ENCODE measurements at regions not wholly inside any gene's neighbourhood (a gene's known extent, or its start where the extent isn't known, plus 50 kb on each side); places are given as distances from the start of the nearest gene placed in this dataset.
"Not testable (repeated sequence)": the region's sequence is repeated elsewhere in the genome, so short reads cannot be mapped to it uniquely, and the experiment has no call there.

DNA sequence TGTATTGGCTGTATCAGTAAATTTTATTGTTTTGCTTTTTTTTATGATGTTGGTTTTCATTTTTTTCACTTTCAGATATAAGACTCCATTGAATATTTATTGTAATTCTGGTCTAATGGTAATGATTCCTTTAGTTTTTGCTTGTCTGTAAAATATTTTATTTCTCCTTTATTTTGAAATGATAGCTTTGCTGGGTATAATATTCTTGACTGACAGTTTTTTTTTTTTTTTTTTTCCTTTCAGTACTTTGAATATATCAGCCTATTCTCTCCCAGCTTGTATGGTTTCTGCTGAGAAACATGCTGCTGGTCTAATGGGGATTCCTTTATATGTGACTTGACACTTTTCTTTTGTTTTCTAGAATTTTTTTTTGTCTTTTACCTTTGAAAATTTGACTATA lies 195.1 kb upstream of the SLC38A2 start:
- DNase-seq = no peak

DNA sequence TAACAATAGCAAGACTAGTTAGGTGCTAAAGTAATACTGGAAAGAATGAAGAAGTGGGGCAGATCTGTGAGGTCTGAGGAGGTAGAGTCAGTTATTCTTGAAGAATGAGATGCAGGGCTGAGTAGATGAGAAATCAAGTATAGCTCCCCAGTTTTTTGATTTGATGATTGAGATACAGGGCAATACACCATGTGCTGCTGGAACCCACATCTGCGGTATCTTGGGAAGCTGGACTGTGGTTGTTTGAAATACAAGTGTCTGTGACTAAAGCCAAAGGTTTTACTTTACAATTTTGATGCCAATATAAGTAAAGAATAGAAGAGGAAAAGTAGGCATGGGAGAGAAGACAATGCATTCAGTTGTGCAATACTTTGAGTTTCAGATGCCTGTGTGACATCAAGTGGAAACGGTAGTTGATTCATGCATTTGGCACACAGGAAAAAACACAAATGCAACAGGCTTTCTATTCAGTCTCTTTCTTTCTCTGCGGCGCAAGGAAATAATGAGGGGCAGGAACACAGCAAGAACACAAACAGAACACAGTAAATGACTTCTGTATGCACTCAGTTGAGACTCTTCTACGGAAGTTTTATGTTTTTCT lies 190.2 kb upstream of the SLC38A2 start:
- no peak for DNase-seq

DNA sequence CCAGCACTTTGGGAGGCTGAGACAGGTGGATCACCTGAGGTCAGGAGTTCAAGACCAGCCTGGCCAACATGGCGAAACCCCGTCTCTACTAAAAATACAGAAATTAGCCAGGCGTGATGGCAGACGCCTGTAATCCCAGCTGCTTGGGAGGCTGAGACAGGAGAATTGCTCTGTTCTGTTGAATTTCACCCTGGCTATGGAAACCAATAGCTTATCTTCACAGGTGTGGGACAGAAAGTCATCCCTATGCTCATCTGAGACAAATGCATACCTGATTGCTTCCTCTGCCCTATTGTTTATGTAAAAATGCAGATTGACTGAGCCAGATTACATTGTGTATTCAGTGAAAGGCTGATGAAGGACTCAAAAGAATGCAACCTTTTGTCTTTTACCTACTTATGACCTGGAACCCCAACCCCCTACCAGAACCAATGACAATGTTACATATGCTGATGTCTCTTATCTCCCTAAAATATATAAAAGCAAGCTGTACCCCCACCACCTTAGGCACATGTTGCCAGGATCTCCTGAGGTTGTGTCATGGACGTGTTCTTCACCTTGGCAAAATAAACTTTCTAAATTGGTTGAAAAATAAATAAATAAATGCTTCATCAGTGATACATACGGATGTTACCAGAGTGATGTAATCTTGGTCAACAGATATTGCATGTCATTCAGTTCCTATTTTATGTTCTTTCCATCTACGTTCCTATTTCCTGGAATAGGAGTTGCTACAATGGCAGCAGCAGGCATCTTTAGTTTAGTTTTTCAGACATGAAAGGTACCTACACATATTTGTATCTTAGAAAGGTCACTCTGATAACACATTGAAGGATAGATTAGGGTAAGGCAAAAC lies 189.4 kb upstream of the SLC38A2 start:
- not testable (repeated sequence) for DNase-seq

DNA sequence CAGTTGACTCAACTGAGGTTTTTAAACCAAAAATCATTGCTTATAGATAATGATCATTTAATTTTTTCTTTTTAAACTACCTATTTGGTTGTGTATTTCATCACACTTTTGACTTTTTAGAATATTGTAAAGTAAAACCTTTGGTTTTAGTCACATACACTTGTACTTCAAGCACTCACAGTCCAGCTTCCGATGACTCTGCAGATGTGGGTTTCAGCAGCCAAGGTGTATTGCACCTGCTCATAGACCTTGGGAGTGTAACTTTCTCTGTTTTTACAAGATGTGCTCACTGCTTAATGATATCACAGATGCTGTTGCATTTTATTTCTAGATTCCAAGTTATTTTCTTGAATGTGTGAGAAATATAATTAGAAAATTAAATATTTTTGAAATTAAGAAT lies 188.3 kb upstream of the SLC38A2 start:
- DNase-seq = no peak

DNA sequence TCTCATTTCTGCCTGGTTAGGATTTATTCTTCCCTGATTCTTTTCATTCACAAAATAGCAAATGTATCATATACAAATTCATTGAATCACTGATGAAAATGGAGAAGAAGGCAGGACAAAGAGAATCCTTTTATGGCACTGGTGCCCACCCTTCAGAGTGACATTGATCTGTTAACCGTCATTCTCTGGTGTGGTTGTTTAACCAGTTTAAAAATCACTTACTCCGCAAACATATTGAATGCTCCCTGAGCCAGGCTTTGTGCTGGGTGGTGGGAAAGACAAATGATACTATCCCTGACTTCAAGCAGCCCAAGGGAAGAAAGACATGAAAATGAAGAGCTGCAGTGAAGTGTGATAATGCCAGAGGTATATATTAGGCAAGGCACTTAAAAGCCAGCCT lies 187.5 kb upstream of the SLC38A2 start:
- DNase-seq = no peak

DNA sequence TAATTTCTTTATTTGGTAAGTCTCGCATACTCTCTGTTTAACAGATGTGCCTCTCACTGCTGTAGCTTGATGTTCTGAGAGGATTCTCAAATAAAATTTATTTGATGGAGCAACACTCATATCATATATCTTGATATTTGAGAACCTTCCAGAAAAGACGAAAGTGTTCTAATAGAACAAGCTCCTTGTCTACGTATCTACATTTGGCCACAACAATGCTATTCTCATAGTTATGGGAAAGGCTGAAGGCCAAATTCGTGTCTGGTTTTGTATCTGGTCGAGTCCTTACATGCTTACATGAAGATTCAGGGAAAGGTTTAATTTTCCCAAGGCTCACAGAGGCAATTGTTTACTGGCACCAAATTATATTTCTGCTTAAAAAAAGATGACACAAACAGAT lies 186.7 kb upstream of the SLC38A2 start:
- no peak for DNase-seq

DNA sequence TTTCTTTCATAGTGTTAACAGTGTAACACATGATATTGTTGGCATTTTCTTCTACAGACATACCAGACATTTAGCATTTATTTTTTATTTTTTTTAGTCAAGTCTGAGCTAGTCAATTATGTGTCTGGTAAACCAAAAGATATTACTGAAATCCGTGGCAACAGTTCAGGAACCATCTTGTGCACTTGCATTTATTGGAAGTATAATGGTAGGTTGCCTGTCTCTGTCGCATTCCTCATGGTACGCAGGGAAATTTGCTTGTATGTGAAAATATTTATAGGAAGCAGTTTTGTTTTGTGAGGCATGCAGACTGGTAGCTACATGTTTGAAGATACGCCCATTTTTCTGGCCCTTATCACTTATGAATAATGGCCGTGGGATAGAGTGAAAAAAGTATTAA lies 186.1 kb upstream of the SLC38A2 start:
- DNase-seq = no peak

DNA sequence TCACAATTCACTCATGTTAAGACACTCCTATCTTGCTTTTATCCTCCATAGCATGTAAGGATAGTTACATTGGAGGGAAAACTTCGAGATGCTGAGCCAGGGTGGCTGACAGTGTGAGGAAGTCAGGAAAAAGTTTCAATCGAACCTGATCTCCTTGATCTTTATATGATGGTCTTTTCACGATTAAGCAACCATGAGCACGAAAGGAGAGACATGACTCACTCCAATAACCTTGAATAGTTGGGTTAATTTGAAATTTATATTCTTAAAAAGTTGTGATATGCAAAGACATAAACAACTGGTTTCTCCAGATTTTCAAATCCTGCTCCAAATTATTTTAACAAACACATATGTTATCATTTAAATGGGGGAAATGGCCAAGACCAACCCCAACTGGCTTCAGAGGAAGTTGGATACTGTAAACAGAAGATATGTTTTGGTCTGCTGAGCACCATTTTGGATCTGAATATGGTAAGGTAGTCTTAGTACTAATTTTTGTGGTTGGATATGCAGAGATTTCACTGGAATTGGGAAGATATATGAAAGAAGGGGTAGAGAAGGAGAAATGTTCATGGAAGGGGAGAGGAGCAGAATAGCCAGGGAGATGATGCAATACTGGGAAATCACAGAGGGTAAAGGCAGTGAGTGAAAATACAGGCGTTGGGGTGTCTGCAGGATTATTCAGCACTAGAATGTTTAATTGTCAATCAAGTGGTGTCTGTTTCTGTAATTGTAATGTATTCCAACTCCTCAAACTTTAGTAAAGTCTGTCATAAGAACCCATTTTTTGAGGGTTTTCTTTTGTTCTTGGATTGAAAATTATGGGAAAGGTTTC lies 185.2 kb upstream of the SLC38A2 start:
- DNase-seq = no peak

DNA sequence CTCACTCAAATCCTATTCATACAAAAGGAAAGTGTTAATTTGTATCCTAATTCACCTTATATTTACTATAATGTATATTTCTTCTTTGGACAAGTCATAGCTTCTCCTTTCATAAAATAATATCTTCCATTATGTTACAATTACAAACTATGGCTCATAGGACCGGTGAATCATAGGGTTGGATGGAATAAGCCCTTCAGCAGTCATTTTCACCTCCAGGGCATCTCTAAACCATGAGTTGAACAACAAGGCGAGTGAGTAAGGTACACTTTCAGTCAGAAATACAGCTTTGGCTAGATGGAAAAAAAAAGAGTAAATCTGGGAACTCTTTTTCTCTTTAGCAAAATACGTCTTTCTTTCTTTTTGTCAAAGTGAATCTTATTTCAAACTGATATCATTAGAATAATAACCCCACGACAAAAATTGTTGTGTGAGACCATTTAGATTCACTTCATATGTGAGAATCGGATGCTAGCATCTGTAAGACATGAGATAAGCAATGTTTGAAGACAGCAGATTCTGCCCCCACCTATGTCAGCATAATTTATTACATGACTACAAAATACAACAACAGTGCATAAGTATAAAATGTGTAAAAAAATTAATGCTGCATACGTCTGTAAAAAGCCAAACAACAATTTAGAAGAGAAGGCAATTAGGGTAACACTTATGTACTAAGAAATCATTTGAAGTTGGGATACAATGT lies 184.4 kb upstream of the SLC38A2 start:
- DNase-seq = no peak

DNA sequence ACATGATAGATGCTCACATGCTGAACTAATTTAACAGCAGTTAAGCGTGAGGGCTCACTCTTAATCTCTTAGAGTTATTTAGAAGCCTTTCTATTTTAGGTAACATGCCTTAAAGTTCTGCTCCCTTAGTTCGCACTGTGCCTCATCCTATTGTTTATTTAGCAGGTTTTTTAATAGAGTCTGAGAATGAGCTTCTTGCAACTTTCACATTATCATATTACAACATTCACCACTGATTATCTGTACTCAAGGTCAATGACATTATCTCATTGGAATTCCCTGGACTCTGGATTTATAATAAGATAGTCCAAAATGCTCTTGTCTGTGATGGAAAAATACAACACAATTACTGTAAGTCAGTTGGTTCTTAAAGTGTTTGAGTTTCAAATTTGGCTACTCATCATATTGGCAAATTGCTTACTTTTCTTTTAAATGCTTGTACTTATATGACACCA lies 183.6 kb upstream of the SLC38A2 start:
- DNase-seq = no peak

DNA sequence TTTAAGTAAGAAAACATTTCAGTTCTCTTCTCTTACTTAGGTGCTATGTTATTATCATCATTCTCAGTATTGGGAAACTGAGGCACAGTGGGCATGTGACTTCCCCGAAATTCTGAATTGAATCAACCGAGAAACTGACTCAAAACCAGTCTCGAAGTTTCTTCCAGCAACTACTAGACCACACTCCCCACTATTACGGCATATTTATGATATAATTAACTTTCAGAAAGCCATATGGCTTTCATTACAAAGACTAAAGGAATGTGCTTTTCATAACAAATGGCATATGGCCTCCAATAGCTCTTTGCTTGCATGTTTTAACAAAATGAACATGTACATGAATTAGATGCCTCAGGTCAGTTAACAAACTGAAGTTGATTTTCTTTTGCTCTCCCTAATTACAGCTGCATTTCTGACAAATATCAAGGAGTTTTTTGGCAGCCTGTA lies 182.9 kb upstream of the SLC38A2 start:
- no peak for DNase-seq

DNA sequence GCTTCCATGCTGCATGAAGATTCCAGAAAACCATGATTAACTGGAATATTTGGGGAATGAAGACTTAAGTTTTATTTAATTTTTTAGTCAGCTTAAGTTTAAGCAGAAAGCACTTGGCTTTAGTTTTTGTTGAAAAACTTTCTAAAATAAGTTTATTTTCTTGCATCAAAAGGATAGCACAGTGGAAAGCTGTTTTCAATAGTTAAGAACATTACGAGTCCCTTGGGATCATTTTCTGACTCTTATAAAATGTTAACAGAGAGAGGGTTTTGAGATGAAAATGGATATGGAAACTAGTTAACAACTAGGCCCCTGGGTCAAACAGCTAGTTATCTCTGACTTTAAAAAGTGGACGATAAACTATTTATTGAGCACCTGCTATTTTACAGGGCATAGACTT lies 181.9 kb upstream of the SLC38A2 start:
- no peak for DNase-seq

DNA sequence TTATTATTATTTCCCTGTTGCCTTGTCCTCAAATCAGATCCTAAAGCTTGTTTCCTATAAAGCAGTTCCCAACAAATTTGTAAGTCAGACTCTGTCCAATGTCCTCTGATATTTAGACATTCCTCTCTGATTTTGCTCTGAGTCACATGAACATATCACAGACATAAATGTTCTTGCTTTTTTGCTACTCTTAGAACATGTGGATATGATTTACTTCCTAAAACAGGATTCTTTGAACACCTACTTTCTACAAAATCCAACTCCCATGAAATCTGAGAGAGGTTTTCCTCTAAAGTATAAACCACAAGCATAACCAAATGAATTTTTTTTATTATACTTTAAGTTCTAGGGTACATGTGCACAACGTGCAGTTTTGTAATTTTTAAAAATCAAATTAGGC lies 181.3 kb upstream of the SLC38A2 start:
- DNase-seq = no peak

DNA sequence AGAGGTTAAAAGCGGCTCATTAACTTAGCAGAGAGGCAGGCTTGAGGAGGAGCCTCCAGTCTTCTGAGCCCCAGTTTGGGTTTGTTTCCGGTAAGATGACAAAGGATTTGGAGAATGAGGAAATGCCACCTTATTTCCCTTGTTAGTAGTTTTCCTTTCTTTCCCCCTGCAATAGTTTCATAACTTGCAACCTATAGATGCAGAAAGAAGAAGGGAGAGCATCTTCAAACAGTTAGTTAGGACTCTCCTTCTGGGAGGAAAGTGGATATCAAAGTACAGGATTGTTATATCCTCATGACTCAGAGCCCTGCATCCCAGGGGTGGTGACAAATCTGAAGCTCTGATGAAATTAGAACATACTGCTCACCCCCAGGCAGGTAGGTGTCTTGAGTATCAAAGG lies 180.7 kb upstream of the SLC38A2 start:
- DNase-seq = no peak

DNA sequence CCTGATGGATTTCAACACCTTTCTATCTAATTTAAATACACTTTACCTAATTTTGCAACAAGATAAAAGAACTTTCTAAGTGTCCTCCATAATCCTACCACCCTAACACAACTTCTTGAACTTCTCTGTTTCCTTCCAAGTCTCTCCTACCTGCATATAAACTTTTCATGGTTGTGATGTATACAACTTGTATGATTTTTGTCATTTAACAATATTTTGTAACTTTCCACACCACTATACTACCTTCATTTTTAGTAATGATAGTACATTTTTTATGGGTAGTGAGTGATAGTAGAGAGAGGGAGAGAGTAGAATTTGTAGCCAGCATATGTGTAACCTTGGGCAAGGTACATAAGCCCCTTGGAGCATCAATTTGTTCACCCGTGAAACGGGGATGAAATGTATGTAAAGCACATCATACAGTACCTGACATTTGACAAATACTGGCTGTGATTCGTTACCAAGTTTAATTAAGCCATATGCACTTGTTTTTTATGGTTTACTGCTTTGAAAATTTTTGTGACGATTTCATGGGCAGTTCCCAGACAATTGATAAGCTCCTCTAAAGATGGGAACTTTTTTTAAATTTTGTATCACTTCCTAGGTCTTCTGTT lies 177.8 kb upstream of the SLC38A2 start:
- no peak for DNase-seq

DNA sequence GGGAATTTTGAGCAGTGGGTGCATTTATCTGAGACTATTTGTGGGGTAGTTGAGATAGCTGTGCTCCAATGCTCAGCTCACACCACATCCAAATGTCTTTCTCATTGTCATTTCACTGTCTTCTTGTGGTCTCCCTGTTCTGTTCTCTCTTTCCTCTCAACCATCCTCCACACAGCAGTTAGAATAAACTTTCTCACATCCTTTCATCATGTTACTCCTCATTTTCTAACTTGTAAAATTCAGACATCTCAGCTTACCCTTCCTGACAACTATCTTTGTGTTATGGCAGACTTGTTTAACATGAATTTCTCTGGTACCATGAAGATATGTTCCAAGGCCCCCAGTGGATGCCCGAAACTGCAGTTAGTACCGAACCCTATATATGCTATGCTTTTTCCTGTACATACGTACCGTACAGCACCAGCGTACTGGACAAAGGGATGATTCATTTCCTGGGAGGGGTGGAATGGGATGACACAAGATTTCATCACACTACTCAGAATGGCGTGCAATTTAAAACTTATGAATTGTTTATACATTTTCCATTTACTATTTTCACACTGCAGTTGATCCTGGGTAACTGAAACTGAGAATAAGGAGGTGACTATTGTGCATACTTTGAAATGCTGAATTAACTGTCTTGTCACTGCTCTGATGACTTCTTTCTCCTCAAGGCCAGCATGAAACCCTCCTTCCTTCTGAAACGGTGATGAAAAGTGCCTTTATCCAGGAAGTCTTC lies 177.1 kb upstream of the SLC38A2 start:
- DNase-seq = no peak

DNA sequence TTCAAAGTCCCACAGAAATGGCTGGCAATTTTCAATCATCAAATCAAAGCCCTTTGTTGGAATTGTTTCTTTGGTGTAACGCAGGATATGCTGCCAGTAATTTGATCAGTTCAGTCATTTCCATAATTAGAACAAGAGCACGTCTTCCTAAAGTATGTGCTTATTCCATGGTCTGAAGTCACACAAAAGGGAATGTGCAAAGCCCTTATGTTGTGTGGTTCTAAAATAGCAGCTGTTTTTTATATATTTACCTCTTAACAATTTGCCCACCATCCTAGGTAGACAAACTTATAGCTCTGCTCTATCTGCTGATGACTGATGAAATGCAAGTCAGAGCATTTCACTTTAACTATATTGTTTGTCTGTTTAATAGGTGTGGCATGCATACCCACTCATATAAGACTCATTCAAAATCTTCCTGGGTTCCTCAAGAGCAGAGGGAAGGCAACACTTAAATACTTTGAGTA lies 176.1 kb upstream of the SLC38A2 start:
- no peak for DNase-seq

DNA sequence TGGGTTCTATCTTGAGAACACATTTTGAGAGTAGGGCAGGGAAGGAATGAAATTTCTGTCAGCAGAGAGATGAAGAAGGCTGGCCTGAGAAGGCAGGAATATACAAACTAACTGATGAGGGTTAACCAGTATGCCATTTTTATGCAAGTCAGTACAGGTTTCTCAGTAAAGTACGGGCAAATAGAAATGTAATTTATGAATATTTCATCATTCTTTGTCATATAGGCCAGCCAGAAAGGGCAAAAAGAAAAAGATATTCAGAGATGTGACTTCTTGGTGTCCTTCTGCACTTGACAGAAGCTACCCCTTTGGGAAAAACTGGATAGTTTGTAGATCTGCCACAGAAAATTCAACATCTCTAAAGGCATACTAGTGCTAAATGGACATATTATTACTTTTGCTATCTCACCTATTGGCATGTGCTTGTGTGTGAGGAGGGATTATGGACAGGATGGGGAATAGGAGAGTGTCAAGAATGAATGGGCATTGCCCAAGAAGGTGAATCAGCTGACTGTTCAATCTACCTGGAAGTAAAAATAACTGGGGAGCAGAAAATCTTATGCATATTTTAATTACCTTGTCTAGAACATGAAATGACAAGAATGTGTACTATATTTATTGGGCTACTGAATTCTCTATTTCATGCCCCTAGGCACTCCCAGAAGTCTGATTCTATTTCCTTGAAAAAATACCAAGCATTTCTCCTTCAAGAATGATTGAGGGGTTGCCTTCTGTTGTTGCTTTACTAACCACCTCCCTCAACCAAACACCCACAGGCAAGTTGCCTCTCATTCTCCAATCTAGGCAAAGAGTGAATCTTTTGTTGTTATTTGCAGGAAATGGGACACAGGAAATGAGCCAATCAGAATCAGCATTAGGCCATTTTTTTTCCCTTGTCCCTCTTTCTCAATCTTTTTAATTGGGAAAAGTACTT lies 175.1 kb upstream of the SLC38A2 start:
- no peak for DNase-seq

DNA sequence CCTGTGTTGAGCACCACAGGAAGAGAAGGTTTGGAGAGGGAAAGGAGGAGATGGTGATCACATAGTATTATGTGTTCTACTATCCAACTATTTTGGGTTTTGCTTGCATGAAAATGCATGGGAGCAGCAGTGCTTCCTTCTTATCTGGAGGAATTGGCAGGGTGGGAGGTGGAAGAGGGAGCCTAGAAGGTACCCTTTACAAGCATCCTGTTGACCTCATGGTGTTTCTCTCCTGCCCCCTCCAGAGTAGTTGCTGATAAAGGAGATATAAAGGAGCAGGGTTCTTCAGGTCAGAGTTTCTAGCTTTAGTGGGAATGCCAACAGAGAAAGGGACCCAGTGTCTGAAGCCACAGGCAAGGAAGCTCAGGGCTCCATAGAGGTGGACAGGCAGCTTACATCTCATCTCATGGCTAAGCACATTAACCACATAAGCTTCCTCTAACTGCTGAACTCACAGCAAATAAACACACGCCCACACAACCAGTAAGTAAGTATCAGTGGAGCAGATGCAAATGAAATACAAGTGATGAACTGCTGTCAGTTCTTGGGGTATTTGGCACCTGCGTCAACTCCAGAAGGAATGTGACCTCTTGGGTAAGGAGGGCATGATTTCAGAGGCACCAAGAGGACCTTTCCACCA lies 174.2 kb upstream of the SLC38A2 start:
- DNase-seq = no peak

DNA sequence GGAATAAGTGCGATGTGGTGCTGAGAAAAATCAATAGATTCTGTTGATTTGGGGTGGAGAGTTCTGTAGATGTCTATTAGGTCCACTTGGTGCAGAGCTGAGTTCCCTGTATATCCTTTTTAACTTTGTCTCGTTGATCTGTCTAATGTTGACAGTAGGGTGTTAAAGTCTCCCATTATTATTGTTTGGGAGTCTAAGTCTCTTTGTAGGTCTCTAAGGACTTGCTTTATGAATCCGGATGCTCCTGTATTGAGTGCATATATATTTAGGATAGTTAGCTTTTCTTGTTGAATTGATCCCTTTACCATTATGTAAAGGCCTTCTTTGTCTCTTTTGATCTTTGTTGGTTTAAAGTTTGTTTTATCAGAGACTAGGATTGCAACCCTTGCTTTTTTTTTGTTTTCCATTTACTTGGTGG lies 170.8 kb upstream of the SLC38A2 start:
- not testable (repeated sequence) for DNase-seq
